PFSK-1 (cell line): ENCODE measurements at regions not wholly inside any gene's neighbourhood (a gene's known extent, or its start where the extent isn't known, plus 50 kb on each side); places are given as distances from the start of the nearest gene placed in this dataset.

ENCODE experiments used
- FOXP2 ChIP-seq: optimal IDR thresholded peaks from 2 replicates; pipeline ENCODE3; 2011; ENCODE audit warnings: borderline replicate concordance, control low read depth, inconsistent platforms; ENCODE audit not compliant: insufficient read depth; ENCODE audit errors: extremely low read length, extremely low read depth
- POLR2AphosphoS5 ChIP-seq: IDR thresholded peaks from 2 replicates; pipeline ENCODE4 v1.6.1; 2012; ENCODE audit warnings: low read depth, mild to moderate bottlenecking, control low read depth, low read length, moderate library complexity
- SIN3A ChIP-seq: IDR thresholded peaks from 2 replicates; pipeline ENCODE4 v1.6.1; 2012; ENCODE audit warnings: mild to moderate bottlenecking, low read length, moderate library complexity, borderline replicate concordance; ENCODE audit not compliant: insufficient read depth
- TAF1 ChIP-seq: IDR thresholded peaks from 2 replicates; pipeline ENCODE4 v1.6.1; 2012; ENCODE audit warnings: low read length, control low read depth, borderline replicate concordance; ENCODE audit not compliant: insufficient read depth
- TF ChIP-seq, protein P1 (sequence below), 2 experiments: IDR thresholded peaks; 2 replicates each; pipeline versions ENCODE4 v1.6.1 to v1.8.0; 2011 to 2012; ENCODE audit warnings: low read depth in 2 of 2, low read length in 2 of 2, control low read depth in 1 of 2, inconsistent platforms in 1 of 2, mild to moderate bottlenecking in 1 of 2, moderate library complexity in 1 of 2; ENCODE audit not compliant: insufficient read depth in 1 of 2

- TF ChIP-seq SIN3A, result no peak
Measured at GRCh38 chr9:108575276-108575675, 280.5 kb downstream of the ACTL7B start.

DNA sequence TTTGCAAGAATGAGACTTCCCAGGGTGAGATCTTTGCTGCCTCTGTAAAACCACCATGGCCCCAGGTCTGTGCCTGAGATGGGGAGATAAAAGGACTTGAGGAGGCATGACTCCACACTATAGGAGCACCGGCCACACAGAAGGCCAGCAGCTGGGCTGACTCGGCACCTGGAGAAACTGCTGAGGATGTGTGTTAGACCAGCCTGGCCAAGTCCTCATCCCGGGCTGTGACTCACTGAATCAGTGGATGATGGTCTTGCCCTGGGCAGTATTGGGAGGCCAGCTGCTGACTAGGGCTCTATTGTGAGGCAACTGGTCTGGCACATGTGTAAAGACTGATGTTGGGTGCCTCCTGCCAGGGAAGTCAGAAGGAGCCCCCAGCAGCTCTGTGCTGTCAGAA lies 286.2 kb downstream of the ACTL7B start:
- TF ChIP-seq, protein P1, sequence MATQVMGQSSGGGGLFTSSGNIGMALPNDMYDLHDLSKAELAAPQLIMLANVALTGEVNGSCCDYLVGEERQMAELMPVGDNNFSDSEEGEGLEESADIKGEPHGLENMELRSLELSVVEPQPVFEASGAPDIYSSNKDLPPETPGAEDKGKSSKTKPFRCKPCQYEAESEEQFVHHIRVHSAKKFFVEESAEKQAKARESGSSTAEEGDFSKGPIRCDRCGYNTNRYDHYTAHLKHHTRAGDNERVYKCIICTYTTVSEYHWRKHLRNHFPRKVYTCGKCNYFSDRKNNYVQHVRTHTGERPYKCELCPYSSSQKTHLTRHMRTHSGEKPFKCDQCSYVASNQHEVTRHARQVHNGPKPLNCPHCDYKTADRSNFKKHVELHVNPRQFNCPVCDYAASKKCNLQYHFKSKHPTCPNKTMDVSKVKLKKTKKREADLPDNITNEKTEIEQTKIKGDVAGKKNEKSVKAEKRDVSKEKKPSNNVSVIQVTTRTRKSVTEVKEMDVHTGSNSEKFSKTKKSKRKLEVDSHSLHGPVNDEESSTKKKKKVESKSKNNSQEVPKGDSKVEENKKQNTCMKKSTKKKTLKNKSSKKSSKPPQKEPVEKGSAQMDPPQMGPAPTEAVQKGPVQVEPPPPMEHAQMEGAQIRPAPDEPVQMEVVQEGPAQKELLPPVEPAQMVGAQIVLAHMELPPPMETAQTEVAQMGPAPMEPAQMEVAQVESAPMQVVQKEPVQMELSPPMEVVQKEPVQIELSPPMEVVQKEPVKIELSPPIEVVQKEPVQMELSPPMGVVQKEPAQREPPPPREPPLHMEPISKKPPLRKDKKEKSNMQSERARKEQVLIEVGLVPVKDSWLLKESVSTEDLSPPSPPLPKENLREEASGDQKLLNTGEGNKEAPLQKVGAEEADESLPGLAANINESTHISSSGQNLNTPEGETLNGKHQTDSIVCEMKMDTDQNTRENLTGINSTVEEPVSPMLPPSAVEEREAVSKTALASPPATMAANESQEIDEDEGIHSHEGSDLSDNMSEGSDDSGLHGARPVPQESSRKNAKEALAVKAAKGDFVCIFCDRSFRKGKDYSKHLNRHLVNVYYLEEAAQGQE (IDR thresholded peaks at IDR 0.05; ENCODE audit: insufficient read depth in 1 of 2, low read depth in 2 of 2, low read length in 2 of 2), result no peak
- TF ChIP-seq POLR2AphosphoS5, result no peak
- TF ChIP-seq FOXP2, result no peak
- no peak for TF ChIP-seq SIN3A
- no peak for TF ChIP-seq TAF1

DNA sequence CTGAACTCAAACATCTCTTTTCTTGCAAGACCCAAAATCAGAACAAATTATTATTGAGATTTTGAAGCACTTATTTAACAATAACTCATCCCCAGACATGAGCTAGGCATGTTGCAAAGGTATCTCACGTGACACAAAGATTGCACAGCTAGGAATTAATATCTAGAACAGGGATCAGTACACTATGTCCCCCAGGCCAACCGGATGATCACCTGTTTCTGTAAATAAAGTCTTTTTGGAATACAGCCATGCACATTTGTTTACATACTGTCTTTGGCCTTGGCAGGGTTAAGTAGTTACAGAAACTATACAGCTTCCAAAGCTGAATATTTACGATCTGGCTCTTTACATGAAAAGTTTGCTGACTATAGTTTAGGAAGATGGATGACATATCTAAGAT lies 287.7 kb downstream of the ACTL7B start:
- TF ChIP-seq SIN3A (no peak), TAF1 (no peak), POLR2AphosphoS5 (no peak), FOXP2 (no peak)
- TF ChIP-seq, protein P1 (IDR thresholded peaks at IDR 0.05; ENCODE audit: insufficient read depth in 1 of 2, low read depth in 2 of 2, low read length in 2 of 2), result no peak

GRCh38 chr9:108567571-108567970 lies 288.2 kb downstream of the ACTL7B start:
- TF ChIP-seq FOXP2 (no peak), TAF1 (no peak), POLR2AphosphoS5 (no peak), SIN3A (no peak)
- TF ChIP-seq, protein P1 (IDR thresholded peaks at IDR 0.05; ENCODE audit: insufficient read depth in 1 of 2, low read depth in 2 of 2, low read length in 2 of 2), result no peak

DNA sequence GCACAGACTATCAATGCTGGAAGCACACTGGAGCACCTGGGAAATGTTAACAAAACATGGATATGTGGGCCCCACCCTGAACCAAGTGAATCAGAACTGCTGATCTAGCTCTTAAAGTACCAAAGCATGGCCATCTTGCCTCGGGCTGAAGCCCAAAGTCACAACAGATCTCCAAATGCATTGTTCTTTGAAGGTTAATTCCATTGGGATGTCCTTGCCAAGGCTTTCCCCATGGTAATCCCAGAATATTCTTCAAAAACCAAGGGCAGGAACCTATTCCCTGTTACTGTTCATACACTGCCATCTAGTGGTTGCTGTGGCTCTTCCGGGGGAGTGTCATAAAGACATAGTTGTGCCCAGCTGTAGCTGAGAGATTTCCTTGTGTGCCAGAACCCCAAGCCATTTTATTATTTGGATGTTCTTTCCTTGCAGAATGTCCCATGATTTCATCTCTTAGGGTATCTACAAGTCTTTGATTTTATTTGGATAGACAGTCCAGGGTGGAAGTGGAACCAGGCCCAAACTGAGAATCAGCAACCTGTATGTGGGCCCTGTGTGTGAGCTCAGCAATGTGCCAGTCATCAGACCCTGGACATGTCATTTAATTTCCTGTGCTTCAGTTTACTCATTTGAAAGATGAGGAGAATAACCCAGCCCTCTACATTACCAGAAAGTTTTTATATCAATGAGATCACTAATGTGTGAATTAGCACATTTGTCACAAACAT lies 290.0 kb downstream of the ACTL7B start:
- TF ChIP-seq POLR2AphosphoS5 (no peak), TAF1 (no peak), SIN3A (no peak), FOXP2 (no peak)

DNA sequence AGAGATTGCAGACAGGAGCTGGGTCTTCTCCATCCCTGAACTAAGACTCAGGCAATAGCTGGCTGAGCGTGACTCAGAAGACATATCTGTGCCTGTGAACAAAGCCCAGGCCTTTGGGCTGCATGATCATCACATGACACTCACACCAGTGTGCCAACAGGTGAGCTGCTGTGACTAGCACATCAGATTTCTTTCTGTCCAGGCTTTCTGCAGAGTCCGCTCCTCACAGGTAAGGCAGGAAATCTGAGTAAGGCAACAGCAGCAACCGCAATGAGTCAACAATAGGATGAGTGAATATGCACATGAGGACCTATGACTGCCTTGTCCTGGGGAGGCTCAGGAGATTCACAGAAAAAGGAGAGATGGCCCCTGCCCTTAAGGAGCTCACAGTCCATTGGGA lies 293.6 kb downstream of the ACTL7B start:
- TF ChIP-seq TAF1 (no peak), POLR2AphosphoS5 (no peak), SIN3A (no peak), FOXP2 (no peak)
- TF ChIP-seq, protein P1 (IDR thresholded peaks at IDR 0.05; ENCODE audit: insufficient read depth in 1 of 2, low read depth in 2 of 2, low read length in 2 of 2), result no peak
